NT2/D1 (cell line): ENCODE measurements at regions not wholly inside any gene's neighbourhood (a gene's known extent, or its start where the extent isn't known, plus 50 kb on each side); places are given as distances from the start of the nearest gene placed in this dataset.

ENCODE experiments used
- DNase-seq: peaks from one replicate; pipeline ENCODE4 v3.0.0-alpha.2; 2011; ENCODE audit warnings: low read depth, low spot score
- H3K27me3 ChIP-seq: 2 replicates; pipeline ENCODE4 v1.6.0; 2011; ENCODE audit warnings: mild to moderate bottlenecking; ENCODE audit not compliant: insufficient read length, insufficient read depth
- H3K36me3 ChIP-seq: 2 replicates; pipeline ENCODE4 v1.6.1; 2011; ENCODE audit warnings: mild to moderate bottlenecking, low read length, mixed read lengths; ENCODE audit not compliant: insufficient read depth, insufficient read length
- H3K4me1 ChIP-seq: 2 replicates; pipeline ENCODE4 v1.5.1; 2011; ENCODE audit not compliant: insufficient read depth, insufficient read length
- H3K4me3 ChIP-seq: 2 replicates; pipeline ENCODE4 v1.5.1; 2011; ENCODE audit warnings: low read depth; ENCODE audit not compliant: insufficient read length
- H3K9ac ChIP-seq: 2 replicates; pipeline ENCODE4 v1.6.0; 2011; ENCODE audit warnings: low read depth; ENCODE audit not compliant: insufficient read length
- H3K9me3 ChIP-seq: 2 replicates; pipeline ENCODE4 v1.5.1; 2011; ENCODE audit warnings: mild to moderate bottlenecking, low read length; ENCODE audit not compliant: insufficient read depth
- SUZ12 ChIP-seq: IDR thresholded peaks from 2 replicates; pipeline ENCODE4 v1.6.1; 2011; ENCODE audit not compliant: insufficient read length, insufficient read depth; ENCODE audit errors: extremely low read depth
- YY1 ChIP-seq: IDR thresholded peaks from 2 replicates; pipeline ENCODE4 v1.6.1; 2011; ENCODE audit not compliant: insufficient read length, insufficient read depth
- ZNF274 ChIP-seq: IDR thresholded peaks from 2 replicates; pipeline ENCODE4 v1.6.1; 2011; ENCODE audit warnings: mild to moderate bottlenecking, low read depth, low read length

DNA sequence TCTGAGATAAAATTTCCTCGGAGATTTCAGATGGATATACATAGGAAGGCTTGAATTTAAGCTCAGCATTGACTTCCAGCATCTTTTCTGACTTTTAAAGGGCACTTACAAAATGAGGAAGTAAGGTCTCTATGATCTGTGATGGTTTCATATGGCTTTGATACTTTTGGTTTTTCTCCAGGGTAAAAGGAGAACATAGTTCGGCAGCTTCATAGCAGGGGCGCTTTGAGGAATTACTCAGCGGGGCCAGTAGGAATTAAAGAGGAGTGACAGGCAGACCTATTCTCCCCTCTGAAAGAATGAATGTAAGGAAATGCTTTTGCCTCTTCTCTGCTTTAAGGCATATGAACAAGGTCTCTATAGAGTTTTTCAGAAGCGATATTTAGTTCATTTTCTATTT lies 80.0 kb upstream of the PCDH15 start:
- no peak overlapping the region for H3K4me3 ChIP-seq
- no peak overlapping the region for H3K9ac ChIP-seq
- DNase-seq: no peak
- no peaks in the 10 kb centered on the region for H3K36me3 ChIP-seq
- TF ChIP-seq ZNF274: no peak
- TF ChIP-seq SUZ12: no peak
- no peak for TF ChIP-seq YY1
- H3K9me3 ChIP-seq: no peaks in the 10 kb centered on the region
- no peaks in the 10 kb centered on the region for H3K4me1 ChIP-seq
- no peaks in the 10 kb centered on the region for H3K27me3 ChIP-seq

DNA sequence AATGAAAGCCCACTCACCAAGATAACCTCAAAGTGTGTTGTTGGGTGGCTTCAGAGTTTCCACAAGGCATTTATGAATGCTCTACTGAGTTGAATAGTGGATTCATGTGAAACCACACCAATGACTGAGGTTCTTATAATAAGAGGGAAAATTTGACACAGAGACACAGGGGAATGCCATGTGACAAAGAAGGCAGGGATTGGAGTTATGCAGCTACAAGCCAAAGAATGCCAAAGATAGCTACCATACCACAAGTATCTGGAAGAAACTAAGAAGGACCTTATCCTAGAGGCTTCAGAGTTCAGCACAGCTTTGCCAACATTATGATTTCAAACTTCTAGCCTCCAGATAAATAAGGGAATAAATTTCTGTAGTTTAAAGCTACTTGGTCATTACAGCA lies 68.0 kb upstream of the PCDH15 start:
- DNase-seq: no peak
- H3K36me3 ChIP-seq: no peaks in the 10 kb centered on the region
- no peak for TF ChIP-seq ZNF274
- TF ChIP-seq YY1: no peak
- no peak for TF ChIP-seq SUZ12

DNA sequence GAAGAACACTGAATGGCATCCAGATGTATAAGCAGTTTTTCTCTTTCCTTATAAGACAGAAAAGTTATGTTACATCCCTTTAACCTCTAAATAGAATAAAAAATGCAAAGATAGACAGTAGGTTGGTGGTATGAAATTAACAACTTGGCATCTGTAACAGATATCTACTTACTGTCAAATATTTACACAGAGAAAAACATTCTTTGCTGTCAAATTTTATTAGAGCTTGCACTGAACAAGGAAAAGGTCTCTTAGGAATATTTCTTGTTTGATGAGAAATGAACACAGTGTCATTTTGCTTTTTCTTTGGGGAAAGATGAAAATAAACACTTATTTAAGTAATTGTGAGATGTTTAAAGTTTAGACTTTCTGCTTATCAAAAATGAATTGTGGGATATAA lies 65.6 kb upstream of the PCDH15 start:
- no peak overlapping the region for H3K4me3 ChIP-seq
- H3K9me3 ChIP-seq: no peaks in the 10 kb centered on the region
- no peaks in the 10 kb centered on the region for H3K4me1 ChIP-seq
- H3K9ac ChIP-seq: no peak overlapping the region
- H3K27me3 ChIP-seq: no peaks in the 10 kb centered on the region
- DNase-seq: no peak
- TF ChIP-seq ZNF274 (no peak), YY1 (no peak), SUZ12 (no peak)
- no peaks in the 10 kb centered on the region for H3K36me3 ChIP-seq

More for the DNA sequence above, 68.0 kb upstream of the PCDH15 start:
- no peaks in the 10 kb centered on the region for H3K27me3 ChIP-seq
- H3K9ac ChIP-seq: no peak overlapping the region
- H3K4me1 ChIP-seq: no peaks in the 10 kb centered on the region
- H3K9me3 ChIP-seq: no peaks in the 10 kb centered on the region
- no peak overlapping the region for H3K4me3 ChIP-seq

DNA sequence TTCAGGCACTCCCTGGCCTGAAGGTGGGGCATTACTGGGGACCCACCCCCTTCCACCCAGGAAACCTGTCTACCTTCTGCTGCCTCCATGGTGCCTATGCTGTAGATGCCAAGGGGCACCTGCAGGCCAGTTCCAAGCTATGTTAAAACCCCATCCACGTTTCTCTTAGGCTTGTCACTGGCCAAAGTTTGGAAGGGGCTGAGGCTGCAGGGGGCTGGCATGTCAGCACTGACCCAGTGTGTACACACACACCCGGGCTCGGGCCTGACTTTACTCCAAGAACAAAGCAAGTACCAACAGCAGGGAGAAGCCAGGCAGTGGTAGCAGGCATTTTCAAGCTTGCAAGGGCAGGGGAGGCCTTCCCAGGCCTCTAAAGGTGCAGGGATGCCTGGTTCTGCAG lies 53.8 kb upstream of the PCDH15 start:
- H3K27me3 ChIP-seq: no peaks in the 10 kb centered on the region
- H3K36me3 ChIP-seq: no peaks in the 10 kb centered on the region
- no peak overlapping the region for H3K9ac ChIP-seq
- TF ChIP-seq SUZ12 (no peak), YY1 (no peak), ZNF274 (no peak)
- no peaks in the 10 kb centered on the region for H3K4me1 ChIP-seq
- no peaks in the 10 kb centered on the region for H3K9me3 ChIP-seq
- no peak for DNase-seq
- no peak overlapping the region for H3K4me3 ChIP-seq

DNA sequence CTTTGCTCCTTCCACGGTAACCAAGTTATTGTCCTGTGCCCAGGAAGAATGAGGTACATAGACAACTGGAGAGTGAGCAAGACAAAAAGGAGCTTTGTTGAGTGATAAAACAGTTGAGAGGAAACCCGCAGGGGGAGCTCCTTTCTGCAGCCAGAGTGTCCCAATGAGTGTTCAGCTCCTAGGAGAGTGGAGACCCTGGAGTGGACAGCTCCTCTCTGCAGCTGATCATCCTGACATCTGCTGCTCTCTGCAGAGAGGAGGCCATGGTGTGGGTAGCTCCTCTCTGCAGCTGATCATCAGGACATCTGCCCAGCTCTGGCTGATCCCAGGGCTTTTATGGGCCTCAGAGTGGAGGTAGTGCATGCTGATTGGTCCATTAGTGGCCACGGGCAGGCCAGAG lies 53.4 kb upstream of the PCDH15 start:
- Histone ChIP-seq H3K27me3 (no peaks in the 10 kb centered on the region), H3K4me1 (no peaks in the 10 kb centered on the region), H3K9me3 (no peaks in the 10 kb centered on the region), H3K4me3 (no peak overlapping the region), H3K9ac (no peak overlapping the region), H3K36me3 (no peaks in the 10 kb centered on the region)
- TF ChIP-seq YY1 (no peak), SUZ12 (no peak), ZNF274 (no peak)
- no peak for DNase-seq

DNA sequence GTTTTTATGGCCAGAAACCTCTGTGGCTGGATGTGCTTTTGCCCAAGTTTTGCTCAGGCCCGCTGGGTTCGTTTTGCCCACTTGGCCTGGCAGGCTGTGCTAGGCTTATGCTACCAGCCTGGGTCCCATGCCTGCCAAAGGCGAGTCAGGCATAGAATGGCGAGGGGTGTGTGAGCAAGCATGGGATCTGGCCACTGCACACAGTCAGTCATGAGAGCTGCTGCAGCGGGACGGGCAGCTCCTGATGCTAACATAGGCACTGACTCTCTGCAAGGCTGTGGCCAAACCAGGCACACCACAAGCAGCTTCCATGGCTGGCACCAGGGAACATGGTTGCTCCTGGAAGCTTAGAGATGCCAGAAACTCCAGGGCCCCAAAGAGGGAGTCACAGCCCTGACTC lies 52.9 kb upstream of the PCDH15 start:
- Histone ChIP-seq H3K4me3 (no peak overlapping the region), H3K4me1 (no peaks in the 10 kb centered on the region), H3K27me3 (no peaks in the 10 kb centered on the region), H3K9ac (no peak overlapping the region), H3K36me3 (no peaks in the 10 kb centered on the region), H3K9me3 (no peaks in the 10 kb centered on the region)
- TF ChIP-seq YY1: no peak
- DNase-seq: no peak
